Neuron (in vitro differentiated cells): ENCODE measurements at regions not wholly inside any gene's neighbourhood (a gene's known extent, or its start where the extent isn't known, plus 50 kb on each side); places are given as distances from the start of the nearest gene placed in this dataset.

Experiments
- H2AFZ ChIP-seq: one replicate; pipeline ENCODE4 v1.6.1; 2013; ENCODE audit warnings: low read depth, mild to moderate bottlenecking, inconsistent platforms, low read length, moderate library complexity
- H3K27me3 ChIP-seq: one replicate; pipeline ENCODE4 v1.6.1; 2013; ENCODE audit warnings: low read length; ENCODE audit not compliant: insufficient read depth
- H3K36me3 ChIP-seq: one replicate; pipeline ENCODE4 v1.6.1; 2013; ENCODE audit warnings: low read length; ENCODE audit not compliant: insufficient read depth
- H3K4me1 ChIP-seq: one replicate; pipeline ENCODE4 v1.6.1; 2013; ENCODE audit warnings: low read length; ENCODE audit not compliant: insufficient read depth
- H3K4me3 ChIP-seq: 2 replicates; pipeline ENCODE4 v1.5.1; 2013; ENCODE audit warnings: mild to moderate bottlenecking, low read length, moderate library complexity
- H3K9me3 ChIP-seq: one replicate; pipeline ENCODE4 v1.6.1; 2013; ENCODE audit warnings: low read length

- H2AFZ ChIP-seq, result no peak overlapping the region
- no peaks in the 10 kb centered on the region for H3K36me3 ChIP-seq
- H3K4me1 ChIP-seq, result no peaks in the 10 kb centered on the region
- H3K27me3 ChIP-seq, result no peaks in the 10 kb centered on the region
- peaks cover 7% of the 10 kb centered on the region for H3K9me3 ChIP-seq
- H3K4me3 ChIP-seq, result no peak overlapping the region
Measured at GRCh38 chr15:96559087-96559486, 228.6 kb downstream of the NR2F2 start.

GRCh38 chr15:96559631-96560030 lies 229.1 kb downstream of the NR2F2 start:
- Histone ChIP-seq H3K4me1 (no peaks in the 10 kb centered on the region), H2AFZ (no peak overlapping the region), H3K27me3 (no peaks in the 10 kb centered on the region), H3K9me3 (peaks cover 13% of the 10 kb centered on the region), H3K36me3 (no peaks in the 10 kb centered on the region), H3K4me3 (no peak overlapping the region)

- Histone ChIP-seq H3K27me3 (no peaks in the 10 kb centered on the region), H3K4me3 (no peak overlapping the region), H3K4me1 (no peaks in the 10 kb centered on the region), H3K9me3 (peaks cover 13% of the 10 kb centered on the region), H3K36me3 (no peaks in the 10 kb centered on the region), H2AFZ (no peak overlapping the region)
Measured at GRCh38 chr15:96560246-96560895, 229.9 kb downstream of the NR2F2 start.

- peaks cover 13% of the 10 kb centered on the region for H3K9me3 ChIP-seq
- H3K27me3 ChIP-seq, result no peaks in the 10 kb centered on the region
Measured at GRCh38 chr15:96561593-96561992, 231.1 kb downstream of the NR2F2 start.

GRCh38 chr15:96564546-96564945 lies 234.0 kb downstream of the NR2F2 start:
- H3K9me3 ChIP-seq, result peaks cover 13% of the 10 kb centered on the region

More at GRCh38 chr15:96561593-96561992, 231.1 kb downstream of the NR2F2 start:
- no peaks in the 10 kb centered on the region for H3K4me1 ChIP-seq
- H2AFZ ChIP-seq, result no peak overlapping the region
- no peak overlapping the region for H3K4me3 ChIP-seq
- H3K36me3 ChIP-seq, result no peaks in the 10 kb centered on the region

GRCh38 chr15:96565266-96565665 lies 234.8 kb downstream of the NR2F2 start:
- H3K4me3 ChIP-seq, result no peak overlapping the region
- no peaks in the 10 kb centered on the region for H3K4me1 ChIP-seq

More at GRCh38 chr15:96564546-96564945, 234.0 kb downstream of the NR2F2 start:
- H3K36me3 ChIP-seq, result no peaks in the 10 kb centered on the region
- no peak overlapping the region for H2AFZ ChIP-seq
- no peaks in the 10 kb centered on the region for H3K27me3 ChIP-seq
- H3K4me3 ChIP-seq, result no peak overlapping the region
- no peaks in the 10 kb centered on the region for H3K4me1 ChIP-seq

GRCh38 chr15:96574782-96575181 lies 244.3 kb downstream of the NR2F2 start:
- no peaks in the 10 kb centered on the region for H3K9me3 ChIP-seq

More at GRCh38 chr15:96565266-96565665, 234.8 kb downstream of the NR2F2 start:
- no peaks in the 10 kb centered on the region for H3K36me3 ChIP-seq
- H2AFZ ChIP-seq, result no peak overlapping the region
- peaks cover 12% of the 10 kb centered on the region for H3K9me3 ChIP-seq
- H3K27me3 ChIP-seq, result no peaks in the 10 kb centered on the region

GRCh38 chr15:96576596-96576995 lies 246.1 kb downstream of the NR2F2 start:
- Histone ChIP-seq H3K9me3 (no peaks in the 10 kb centered on the region), H3K4me3 (no peak overlapping the region), H2AFZ (no peak overlapping the region), H3K36me3 (no peaks in the 10 kb centered on the region), H3K4me1 (peaks cover 3% of the 10 kb centered on the region), H3K27me3 (no peaks in the 10 kb centered on the region)

More at GRCh38 chr15:96574782-96575181, 244.3 kb downstream of the NR2F2 start:
- no peaks in the 10 kb centered on the region for H3K36me3 ChIP-seq
- H3K27me3 ChIP-seq, result no peaks in the 10 kb centered on the region
- peaks cover 3% of the 10 kb centered on the region for H3K4me1 ChIP-seq
- H2AFZ ChIP-seq, result no peak overlapping the region
- H3K4me3 ChIP-seq, result no peak overlapping the region

- H2AFZ ChIP-seq, result no peak overlapping the region
- H3K27me3 ChIP-seq, result no peaks in the 10 kb centered on the region
- H3K4me3 ChIP-seq, result no peak overlapping the region
- no peaks in the 10 kb centered on the region for H3K9me3 ChIP-seq
- H3K36me3 ChIP-seq, result no peaks in the 10 kb centered on the region
- peaks cover 3% of the 10 kb centered on the region for H3K4me1 ChIP-seq
Measured at GRCh38 chr15:96578393-96578792, 247.9 kb downstream of the NR2F2 start.

GRCh38 chr15:96581371-96581770 lies 250.9 kb downstream of the NR2F2 start:
- H3K4me3 ChIP-seq, result no peak overlapping the region
- H3K9me3 ChIP-seq, result no peaks in the 10 kb centered on the region
- H3K36me3 ChIP-seq, result no peaks in the 10 kb centered on the region
- H3K4me1 ChIP-seq, result peaks cover 17% of the 10 kb centered on the region
- H2AFZ ChIP-seq, result no peak overlapping the region
- H3K27me3 ChIP-seq, result no peaks in the 10 kb centered on the region

- Histone ChIP-seq H3K36me3 (no peaks in the 10 kb centered on the region), H3K4me3 (no peak overlapping the region), H3K4me1 (peaks cover 24% of the 10 kb centered on the region), H3K27me3 (no peaks in the 10 kb centered on the region), H2AFZ (no peak overlapping the region), H3K9me3 (no peaks in the 10 kb centered on the region)
Measured at GRCh38 chr15:96582473-96582872, 252.0 kb downstream of the NR2F2 start.

- no peak overlapping the region for H2AFZ ChIP-seq
- H3K9me3 ChIP-seq, result no peaks in the 10 kb centered on the region
- no peaks in the 10 kb centered on the region for H3K27me3 ChIP-seq
- no peak overlapping the region for H3K4me3 ChIP-seq
- peaks cover 24% of the 10 kb centered on the region for H3K4me1 ChIP-seq
- H3K36me3 ChIP-seq, result no peaks in the 10 kb centered on the region
Measured at GRCh38 chr15:96583671-96584070, 253.2 kb downstream of the NR2F2 start.

GRCh38 chr15:96585484-96586386 lies 255.2 kb downstream of the NR2F2 start:
- Histone ChIP-seq H2AFZ (no peak overlapping the region), H3K4me1 (peaks cover 32% of the 10 kb centered on the region), H3K27me3 (no peaks in the 10 kb centered on the region), H3K4me3 (no peak overlapping the region), H3K9me3 (no peaks in the 10 kb centered on the region), H3K36me3 (no peaks in the 10 kb centered on the region)
